SK-N-DZ (cell line): ENCODE measurements at regions not wholly inside any gene's neighbourhood (a gene's known extent, or its start where the extent isn't known, plus 50 kb on each side); places are given as distances from the start of the nearest gene placed in this dataset.
"Not testable (repeated sequence)": the region's sequence is repeated elsewhere in the genome, so short reads cannot be mapped to it uniquely, and the experiment has no call there.

Source experiments
- DNase-seq: peaks from one replicate; pipeline ENCODE4 v3.0.0-alpha.2; 2015; ENCODE audit warnings: low spot score

DNA sequence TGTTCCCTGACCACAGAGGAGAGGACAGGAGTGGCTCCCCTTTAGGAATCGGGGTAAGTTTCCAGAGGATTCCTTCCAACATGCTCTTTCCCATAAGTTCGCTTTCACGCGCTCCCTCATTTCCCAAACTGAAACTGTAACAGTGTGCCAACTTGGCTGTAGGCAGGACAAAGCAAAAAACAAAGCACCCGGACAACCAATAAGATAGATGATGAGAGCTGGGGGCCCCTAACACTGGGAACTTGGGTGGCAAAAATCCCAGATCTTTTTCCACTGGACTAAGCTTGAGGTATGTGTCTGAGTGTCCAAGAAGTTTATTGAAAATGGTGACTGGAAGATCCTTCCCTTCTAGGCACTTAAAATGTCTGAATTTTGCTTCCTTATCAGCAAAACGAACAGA, 258.7 kb upstream of the IL12B start:
- no peak for DNase-seq

DNA sequence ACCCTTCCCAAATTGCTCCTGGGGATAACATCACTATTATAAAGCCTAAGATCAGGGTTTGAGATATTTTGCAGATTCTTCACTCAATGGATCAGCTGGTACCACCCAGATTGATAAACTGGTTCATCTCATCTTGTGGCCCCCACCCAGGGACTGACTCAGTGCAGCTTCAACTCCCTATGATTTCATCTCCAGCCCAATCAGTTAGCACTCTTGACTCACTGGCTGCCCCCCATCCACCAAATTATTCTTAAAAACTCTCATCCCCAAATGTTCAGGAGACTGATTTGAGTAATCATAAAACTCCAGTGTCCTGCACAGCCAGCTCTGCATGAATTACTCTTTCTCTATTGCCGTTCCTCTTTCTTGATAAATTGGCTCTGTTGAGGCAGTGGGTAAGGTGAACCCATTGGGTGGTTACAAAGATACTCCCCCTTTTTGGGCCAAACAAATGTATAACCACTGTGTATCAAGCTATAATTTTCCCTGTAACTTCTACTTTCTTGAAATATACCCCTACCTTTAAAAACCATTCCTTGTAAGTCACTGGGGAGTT, 263.3 kb upstream of the IL12B start:
- DNase-seq, result no peak

DNA sequence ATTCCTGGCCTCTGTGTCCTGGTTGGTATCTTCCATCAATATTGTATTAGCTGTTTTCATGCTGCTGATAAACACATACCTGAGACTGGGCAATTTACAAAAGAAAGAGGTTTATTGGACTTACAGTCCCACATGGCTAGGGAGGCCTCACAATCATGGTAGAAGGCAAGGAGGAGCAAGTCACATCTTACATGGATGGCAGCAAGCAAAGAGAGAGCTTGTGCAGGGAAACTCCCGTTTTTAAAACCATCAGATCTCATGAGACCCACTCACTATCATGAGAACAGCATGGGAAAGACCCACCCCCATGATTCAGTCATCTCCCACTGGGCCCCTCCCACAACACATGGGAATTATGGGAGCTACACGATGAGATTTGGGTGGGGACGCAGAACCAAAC, 265.3 kb upstream of the IL12B start:
- not testable (repeated sequence) for DNase-seq

DNA sequence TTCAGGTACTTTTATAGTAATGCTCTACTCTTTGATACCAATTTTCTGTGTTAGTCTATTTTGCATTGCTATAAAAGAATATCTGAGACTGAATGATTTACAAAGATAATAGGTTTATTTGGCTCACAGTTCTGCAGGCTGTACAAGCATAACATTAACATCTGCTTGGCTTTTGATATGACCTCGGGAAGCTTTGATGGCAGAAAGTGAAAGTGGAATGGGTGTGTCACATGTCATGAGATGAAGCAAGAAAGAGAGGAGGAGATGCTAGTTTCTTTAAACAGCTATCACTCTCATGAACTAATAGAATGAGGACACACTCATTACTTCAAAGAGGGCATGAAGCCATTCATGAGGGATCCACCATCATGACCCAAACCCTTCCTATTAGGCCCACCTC, 270.9 kb upstream of the IL12B start:
- DNase-seq, result no peak

DNA sequence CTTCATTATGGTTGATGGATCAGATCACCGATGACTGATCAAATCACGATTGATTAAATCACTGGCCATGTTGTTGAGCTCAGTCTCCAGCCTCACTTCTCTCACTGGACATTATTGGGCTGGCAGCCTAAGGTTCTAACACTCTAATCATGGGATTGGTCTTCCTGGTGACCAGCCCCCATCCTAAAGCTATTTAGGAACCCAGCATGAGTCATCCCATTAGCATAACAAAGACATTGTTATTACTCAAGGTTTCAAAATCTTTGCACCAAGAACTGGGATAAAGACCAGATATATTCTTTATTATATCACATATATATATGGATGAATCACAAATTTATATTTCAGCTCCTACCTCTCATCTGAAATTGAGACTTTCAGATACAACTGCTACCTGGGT, 272.1 kb upstream of the IL12B start:
- DNase-seq, result no peak

DNA sequence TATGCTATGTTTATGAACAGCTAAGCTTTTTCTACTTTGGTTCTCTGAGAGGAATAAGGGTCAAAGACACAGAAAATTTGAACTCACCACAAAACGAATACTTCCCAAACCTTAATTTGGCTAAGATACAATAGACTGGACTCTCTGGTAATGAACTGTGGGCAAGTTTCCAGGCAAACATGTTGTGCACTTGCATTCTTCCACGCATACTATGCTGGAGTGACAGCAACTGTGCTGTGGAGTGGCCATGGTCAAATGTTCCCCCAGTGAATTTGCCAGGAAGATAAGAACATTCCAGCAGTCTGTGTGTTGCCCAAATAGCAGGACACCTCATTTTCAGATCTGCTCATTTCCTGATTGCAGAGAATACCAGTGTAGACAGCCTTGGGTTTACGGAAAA, 275.3 kb upstream of the IL12B start:
- no peak for DNase-seq

DNA sequence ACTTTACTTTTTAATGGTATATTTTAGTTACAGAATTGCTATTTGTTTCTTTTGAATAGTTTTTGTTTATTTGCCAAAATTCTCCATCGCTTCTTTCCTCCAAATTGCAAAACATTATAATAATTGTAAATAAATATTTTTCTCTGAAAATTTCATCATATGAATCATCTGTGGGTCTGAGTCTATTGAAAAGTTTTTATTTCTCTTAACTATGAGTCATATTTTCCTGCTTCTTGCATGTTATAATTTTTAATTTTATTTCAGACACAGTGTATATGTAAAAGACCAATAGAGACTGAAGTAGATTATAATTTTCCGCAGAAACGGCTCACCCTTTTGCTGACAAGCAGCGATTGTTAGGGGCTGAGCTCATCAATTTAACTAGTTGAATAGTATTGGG, 279.1 kb upstream of the IL12B start:
- no peak for DNase-seq

DNA sequence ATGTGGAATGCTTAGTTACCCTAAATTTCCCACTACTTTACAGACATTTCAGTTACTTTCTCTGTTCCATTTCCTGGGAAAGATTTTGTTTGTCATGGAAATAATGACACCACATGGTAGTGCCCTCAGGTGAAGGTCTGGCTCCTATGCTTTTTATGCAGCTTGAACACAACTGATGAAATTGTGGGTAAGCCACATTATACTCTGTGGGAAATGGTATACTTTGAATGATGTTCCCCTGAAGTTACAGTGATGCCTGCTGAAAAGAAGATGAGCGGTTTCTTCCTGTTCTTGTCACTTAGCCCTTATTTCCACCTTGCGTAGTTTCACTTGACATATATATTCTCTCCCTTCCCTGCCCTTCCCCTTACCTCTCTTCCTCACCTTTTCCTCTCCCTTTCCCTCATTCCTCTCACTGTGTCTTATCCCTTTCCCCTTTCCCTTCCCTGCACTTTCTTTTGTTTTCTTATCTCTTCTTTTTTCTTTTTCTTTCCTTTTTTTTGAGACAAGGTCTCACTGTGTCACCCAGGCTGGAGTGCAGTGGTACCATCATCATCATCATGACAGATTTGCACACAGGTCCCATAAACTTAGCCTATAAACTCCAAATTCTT, 280.8 kb upstream of the IL12B start:
- DNase-seq, result no peak

DNA sequence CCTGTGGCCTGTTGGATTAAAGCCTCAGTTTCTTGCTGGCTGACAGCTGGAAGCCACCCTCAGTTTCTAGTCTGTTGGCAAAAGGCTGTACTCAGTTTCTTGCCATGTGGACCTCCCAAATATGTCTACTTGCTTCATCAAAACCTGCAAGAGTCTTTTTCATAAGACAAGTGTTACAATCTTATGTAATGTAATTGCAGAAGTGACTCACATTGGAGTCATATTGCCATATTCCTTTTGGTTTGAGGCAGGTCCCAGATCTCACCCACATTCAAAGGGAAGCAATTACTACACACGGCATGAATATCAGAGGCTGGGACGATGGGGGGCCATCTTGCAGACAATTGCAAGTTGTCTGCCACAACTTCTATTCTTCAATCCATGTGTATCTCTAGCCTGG, 286.7 kb upstream of the IL12B start:
- DNase-seq, result no peak

DNA sequence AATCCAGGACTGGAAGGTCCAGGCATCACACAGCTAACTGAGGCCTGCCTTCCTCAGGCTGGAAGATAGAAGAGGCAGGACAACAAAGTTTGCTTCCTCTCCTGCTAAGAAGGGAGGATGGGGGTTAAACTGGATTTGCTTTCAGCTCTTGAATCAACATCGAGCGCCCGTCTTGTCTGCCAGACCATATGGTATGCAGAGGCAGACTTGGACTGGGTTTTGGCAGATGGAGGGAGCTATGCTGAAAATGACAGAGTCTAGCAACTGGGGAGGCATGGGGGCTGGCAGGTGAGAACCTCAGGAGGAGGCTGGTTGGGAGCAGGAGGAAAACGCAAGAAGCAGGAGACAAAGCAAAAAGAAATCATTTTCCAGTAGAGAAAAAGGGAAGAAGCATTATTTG, 289.5 kb upstream of the IL12B start:
- DNase-seq, result no peak

DNA sequence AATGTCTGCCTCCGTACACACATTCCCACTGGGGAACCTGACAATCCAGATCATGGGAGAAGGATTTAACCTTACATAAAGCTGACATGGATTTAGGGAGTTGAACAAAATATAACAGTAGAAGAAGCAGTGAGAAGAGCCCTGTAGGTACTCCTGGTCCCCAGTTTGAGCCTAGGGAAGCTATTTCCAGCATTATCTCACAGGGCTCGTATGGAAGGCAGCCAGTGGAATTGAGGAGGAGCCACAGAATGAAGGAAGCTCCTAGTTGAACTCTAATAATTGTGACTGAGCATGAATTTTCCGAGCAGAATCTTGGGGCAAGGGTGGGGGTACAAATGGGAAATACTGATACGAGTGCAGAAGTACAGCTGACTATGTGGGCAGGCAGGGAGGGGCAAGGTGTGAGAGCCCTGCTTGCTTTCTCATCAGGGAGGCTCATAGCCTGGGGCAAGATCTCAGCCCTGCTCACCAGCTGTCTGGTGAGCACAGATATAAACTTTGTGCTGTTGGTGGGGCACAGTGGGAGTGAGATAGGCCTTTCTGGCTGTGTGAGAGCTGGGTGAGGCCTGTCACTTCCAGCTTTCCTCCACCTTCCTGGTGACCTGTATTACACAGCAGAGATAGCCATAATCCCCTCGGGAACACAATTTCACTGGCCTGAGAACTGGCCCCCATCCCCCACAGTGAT, 290.7 kb upstream of the IL12B start:
- no peak for DNase-seq

DNA sequence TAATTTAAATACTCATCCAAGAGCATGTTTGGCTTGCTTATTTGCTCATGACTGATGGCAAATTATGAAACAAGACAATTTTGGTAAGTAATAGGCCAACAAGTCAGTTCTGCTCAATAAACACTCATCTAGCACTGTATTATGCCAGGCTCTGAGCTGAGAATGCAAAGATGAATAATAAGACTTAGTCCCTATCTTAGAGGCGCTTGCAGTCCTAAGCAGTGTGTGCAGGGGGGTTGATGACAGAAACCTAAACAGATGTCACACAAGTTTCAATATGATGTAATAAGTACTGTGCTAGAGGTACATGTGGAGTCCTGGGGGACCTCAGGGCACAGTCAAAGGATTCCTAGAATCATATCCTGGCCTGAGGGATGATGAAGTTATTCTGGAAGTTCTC, 287.6 kb upstream of the ADRA1B start:
- no peak for DNase-seq

DNA sequence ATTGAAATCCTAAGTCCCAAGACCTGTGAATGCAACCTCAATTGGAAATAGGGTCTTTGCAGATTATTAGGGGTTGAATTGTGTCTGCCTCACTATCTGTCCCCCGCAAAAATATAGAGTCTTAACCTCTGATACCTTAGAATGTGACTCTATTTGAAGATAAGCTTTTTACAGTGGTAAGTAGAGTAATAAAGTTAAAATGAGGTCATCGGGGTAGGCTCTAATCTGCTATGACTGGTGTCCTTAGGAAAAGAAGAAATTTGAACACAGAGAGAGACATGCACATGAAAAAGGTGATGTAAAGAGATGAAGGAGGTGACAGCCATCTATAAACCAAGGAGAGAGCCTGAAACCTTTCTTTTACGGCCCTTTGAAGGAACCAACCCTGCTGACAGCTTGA, 287.1 kb upstream of the ADRA1B start:
- no peak for DNase-seq

DNA sequence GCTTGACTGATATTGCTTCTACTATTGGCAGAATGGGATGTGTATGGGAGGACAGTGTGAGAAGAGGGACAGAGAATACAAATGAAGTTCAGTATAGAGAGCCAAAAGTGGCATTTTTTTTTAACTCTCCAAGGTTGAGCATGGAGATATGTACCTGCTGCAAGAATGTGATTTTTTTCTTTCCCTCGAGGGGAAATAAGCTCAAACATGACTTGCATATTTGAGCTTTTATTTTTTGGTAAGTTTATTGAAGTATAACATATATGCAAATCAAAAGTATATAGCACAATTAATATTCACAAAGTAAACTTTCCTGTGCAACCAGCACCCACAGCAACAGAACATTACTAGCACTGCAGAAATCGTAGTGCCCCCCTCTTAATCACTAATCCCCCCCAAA, 285.7 kb upstream of the ADRA1B start:
- DNase-seq, result no peak

DNA sequence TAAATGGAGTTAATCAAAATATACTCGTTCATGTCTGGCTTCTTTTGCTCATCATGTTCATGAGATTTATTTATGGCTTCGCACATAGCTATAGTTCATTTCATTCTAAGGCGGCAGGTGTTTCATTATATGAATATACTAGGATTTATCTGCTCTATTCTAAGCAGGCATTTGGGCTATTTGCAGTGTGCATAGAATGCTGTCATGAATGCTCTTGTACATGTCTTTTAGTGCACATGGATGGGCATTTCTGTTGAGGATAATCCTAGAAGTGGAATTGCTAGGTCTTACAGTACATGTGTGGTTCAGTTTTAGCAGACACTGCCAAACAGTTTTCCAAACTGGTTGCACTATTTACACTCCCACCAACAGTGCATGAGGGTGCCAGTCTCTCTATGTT, 285.3 kb upstream of the ADRA1B start:
- no peak for DNase-seq

DNA sequence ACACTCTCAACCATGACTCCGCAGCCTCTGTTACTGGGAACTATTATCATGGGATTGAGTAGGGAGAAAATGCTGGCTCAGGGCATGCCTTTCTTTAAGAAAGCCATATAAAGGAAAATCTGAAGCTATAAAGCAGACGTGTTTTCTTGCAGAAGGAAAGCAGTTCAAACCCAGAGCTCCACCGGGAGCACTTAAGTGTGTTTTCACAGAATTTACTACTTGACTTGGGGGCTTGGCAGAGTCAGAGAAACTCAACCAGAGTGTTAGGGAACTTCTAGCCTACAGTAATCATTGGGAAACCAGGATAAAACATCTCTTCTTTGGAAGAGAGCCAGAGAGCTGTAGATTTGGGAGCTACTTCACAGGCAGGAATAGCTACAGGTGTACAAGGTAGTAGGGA, 283.4 kb upstream of the ADRA1B start:
- DNase-seq, result no peak

DNA sequence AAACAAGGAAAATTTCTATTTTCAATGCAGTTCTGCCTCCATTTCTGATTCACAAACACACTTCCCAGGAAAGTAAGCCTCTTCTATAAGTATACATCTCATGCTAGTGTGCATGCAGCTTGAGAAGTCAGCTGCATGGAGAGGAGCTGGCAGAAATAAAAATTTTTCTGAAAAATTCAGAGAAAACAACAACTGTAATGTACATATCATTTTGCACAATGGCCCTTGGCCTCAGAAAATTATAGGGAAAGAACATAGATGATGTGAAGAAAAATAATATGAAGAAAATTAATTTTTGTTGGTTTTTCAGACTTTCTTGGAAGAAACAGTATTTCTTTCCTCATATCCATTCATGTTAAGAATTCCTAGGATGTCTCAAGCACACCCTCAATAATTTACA, 277.8 kb upstream of the ADRA1B start:
- no peak for DNase-seq

DNA sequence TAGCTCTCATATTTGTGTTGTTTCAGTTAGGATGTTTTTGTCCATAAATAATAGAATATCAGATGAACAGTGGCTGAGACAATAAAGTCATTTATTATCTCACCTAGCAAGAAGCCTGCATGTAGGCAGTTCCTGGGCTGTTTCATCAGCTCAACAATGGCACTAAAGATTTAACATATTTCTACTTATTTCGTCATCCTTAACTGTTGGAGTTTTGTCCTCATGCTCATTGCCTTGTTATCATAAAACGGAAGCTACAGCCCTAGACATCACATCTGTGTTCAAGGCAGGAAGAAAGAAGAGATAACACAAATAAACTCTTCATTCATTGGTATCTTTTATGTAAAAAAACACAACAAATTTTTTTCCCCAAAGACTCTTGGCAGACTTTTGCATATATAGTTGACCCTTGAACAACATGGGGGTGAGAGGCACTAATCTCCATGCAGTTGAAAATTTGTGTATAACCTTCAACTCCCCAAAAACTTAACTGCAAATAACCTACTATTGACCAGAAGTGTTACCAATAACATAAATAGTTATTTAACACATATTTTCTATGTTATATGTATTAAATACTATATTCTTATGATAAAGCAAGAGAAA, 277.2 kb upstream of the ADRA1B start:
- no peak for DNase-seq

DNA sequence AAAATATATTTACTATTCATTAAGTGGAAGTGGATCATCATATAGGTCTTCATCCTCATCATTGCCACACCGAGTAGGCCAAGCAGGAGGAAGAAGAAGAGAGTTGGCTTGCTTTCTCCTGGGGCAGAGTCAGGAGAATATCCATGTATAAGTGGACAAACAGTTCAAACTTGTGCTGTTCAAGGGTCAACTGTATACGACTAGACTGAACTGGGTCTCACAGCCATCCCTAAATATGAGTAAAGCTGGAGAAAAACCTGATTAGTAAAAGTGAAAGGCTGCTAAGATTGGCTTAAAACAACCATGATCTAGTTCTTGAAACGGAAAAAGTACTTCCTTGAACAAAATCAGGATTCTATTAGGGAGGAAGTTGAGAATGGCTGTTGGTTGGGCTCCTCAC, 276.7 kb upstream of the ADRA1B start:
- no peak for DNase-seq

DNA sequence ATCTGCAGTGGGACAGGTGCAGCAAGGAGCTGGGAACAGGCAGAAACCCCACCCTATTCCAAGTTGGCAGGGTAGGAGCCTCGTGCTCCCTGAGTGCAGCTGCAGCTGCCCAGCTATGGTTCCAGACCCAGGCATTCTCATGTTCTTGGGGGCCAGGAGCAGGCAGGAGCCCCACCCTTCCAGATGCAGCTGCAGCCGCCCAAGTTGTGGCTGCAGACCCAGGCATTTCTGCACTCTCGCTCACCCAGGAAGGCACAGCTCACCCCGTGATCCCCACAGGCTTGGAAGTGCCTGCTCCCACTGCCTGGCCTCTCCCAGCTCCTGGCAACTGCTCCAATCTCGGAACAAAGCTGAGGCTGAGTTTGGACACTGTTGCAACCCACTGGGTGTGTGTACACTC, 275.8 kb upstream of the ADRA1B start:
- no peak for DNase-seq

DNA sequence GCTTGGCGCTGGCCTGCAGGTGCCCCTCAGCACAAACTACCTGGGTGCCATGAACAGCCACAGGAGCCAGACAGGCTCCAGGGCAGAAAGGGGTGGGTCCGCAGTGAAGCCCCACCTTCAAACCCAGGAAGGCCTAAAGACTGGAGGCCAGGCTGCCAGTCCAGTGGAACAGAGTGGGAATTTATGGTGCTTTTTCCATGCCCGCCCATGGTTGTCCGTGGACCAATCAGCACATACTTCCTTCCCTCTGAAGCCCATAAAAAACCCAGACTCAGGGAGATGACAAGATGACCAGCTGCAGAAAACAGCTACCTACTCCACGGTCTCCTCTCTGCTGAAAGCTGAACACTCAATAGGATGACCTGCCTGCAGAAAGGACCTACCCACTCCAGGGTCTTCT, 275.4 kb upstream of the ADRA1B start:
- DNase-seq, result no peak

DNA sequence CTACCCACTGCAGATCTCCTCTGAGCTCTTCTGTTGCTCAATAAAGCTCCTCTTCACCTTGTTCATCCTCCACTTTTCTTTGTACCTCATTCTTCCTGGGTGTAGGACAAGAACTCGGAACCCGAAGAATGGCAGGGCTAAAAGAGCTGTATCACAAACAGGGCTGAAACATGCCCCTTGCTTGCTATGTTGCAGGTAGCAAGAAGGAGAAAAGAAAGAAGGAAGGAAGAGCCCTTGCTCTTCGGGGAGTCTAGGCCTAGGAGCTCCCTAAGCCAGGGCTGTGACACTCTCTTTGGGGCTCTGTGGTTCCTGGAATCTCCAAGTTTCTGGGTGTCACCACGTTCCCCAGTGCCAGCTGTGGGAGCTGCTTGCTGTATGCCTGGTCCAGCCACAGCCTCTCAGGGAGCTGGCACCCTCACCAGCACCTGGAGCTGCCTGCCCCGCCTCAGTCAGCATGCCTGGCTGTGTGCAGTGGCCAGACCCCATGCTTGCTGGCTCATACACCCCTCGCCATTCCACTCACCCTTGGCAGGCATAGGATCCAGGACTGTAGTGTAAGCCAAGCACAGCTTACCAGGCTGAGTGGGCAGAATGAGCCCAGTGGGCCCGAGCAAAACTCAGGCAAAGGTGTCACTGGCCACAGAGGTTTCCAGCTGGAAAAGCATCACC, 274.8 kb upstream of the ADRA1B start:
- no peak for DNase-seq

DNA sequence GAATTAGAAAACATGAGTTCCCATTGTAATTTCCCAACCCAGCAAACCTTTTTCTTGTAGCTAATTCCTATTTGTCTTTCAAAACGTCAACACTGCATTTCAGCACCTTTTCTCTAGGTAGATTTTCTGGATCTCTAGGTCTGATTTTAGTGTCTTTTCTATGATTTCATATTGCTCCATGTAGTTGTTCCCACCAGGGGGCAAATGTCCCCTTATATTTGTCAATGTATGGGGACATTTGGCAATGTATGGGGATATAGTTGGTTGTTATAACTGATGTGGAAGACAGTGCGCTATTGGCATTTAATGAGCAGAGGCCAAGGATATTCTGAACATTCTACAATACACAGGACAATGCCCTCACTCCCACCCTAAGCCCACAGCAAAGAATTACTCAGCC, 273.9 kb upstream of the ADRA1B start:
- no peak for DNase-seq
